ENCODE measurements at regions not wholly inside any gene's neighbourhood (a gene's known extent, or its start where the extent isn't known, plus 50 kb on each side); places are given as distances from the start of the nearest gene placed in this dataset.

DNA sequence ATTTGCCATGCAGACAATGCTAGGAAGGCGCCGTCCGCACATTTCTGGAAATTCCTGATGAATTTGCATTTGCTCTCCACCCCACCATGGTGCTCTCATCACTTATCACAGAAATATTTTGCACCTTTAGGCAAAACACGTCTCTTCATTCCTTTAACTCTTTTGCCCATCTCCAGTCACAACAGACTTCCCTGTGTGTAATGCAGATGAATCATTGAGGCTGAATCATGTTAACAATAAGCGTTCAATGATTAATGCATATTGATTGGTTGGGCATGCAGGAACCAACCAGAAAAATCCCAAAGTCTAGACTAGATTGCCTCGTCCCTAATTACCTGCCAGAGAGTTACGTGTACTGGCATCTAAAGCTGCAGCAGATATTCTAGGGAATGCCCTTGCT lies 80.0 kb upstream of the ATXN1 start:
- DNase-seq (ENCODE audit: low read depth in 4 of 6, low spot score in 6 of 6): no peak
- Histone ChIP-seq H3K27me3 (ENCODE audit: control insufficient read depth, insufficient read depth, low read length) (no peaks in the 10 kb centered on the region), H3K4me1 (ENCODE audit: control insufficient read depth, insufficient read depth, low read length) (peaks cover 4% of the 10 kb centered on the region), H3K9me3 (ENCODE audit: control insufficient read depth, insufficient read depth, low read length) (no peaks in the 10 kb centered on the region), H3K36me3 (ENCODE audit: control insufficient read depth, insufficient read depth, low read length) (no peaks in the 10 kb centered on the region), H3K4me3 (ENCODE audit: low read depth, low read length) (no peak overlapping the region), H3K27ac (ENCODE audit: low read depth, low read length) (no peak overlapping the region)
- 92% methylated on average over 6 of the region's 7 CpGs for WGBS (ENCODE audit: insufficient coverage)

DNA sequence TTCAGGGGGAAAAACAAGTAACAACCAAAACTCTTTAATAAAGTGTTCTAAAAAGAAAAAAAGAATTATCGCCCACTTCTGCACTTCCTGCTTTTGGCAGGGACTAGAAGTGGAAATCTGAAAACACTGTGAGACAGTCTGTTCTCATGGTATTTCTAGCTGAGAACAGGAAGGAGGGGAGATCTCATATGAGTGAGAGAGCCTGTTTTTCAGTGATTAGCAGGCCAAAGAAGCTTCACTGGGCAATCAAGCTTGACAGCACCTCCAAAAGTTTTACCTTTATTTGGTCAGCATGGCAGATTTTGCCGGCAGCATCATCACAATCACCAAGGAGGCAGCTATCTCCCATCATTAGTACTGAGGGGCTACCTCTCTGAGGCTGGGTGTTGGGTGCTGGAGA lies 79.5 kb upstream of the ATXN1 start:
- no peak overlapping the region for H3K27ac ChIP-seq (ENCODE audit: low read depth, low read length)
- peaks cover 7% of the 10 kb centered on the region for H3K4me1 ChIP-seq (ENCODE audit: control insufficient read depth, insufficient read depth, low read length)
- H3K36me3 ChIP-seq (ENCODE audit: control insufficient read depth, insufficient read depth, low read length): no peaks in the 10 kb centered on the region
- H3K9me3 ChIP-seq (ENCODE audit: control insufficient read depth, insufficient read depth, low read length): no peaks in the 10 kb centered on the region
- DNase-seq (ENCODE audit: low read depth in 4 of 6, low spot score in 6 of 6): peak in 1 of 6 donors; percentile 49
- 80% methylated on average over 1 of the region's 2 CpGs for WGBS (ENCODE audit: insufficient coverage)
- no peak overlapping the region for H3K4me3 ChIP-seq (ENCODE audit: low read depth, low read length)
- no peaks in the 10 kb centered on the region for H3K27me3 ChIP-seq (ENCODE audit: control insufficient read depth, insufficient read depth, low read length)

DNA sequence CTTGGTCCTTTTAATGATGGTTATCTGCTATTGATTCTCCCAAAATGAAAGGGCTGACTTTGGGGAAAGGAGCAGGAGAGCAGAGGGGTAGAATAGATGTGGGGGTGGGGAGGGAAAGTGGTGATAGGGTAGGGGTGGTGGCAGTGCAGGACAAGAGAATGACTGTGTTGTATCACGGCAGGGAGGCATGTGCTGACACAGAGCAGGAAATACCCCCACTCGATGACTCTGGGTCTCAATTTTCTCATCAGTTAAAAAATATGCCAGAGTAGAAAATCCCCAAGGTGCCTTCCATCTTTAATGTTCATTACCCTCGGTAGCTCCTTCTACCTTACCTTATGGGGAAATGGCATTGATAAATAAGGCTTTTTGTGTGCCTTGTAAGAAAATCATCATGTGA lies 79.0 kb upstream of the ATXN1 start:
- Histone ChIP-seq H3K9me3 (ENCODE audit: control insufficient read depth, insufficient read depth, low read length) (no peaks in the 10 kb centered on the region), H3K27ac (ENCODE audit: low read depth, low read length) (no peak overlapping the region), H3K27me3 (ENCODE audit: control insufficient read depth, insufficient read depth, low read length) (no peaks in the 10 kb centered on the region), H3K36me3 (ENCODE audit: control insufficient read depth, insufficient read depth, low read length) (no peaks in the 10 kb centered on the region), H3K4me3 (ENCODE audit: low read depth, low read length) (no peak overlapping the region), H3K4me1 (ENCODE audit: control insufficient read depth, insufficient read depth, low read length) (peaks cover 9% of the 10 kb centered on the region)
- WGBS (ENCODE audit: insufficient coverage): no CpG with 5 or more reads among the region's 3 CpGs
- DNase-seq (ENCODE audit: low read depth in 4 of 6, low spot score in 6 of 6): no peak

DNA sequence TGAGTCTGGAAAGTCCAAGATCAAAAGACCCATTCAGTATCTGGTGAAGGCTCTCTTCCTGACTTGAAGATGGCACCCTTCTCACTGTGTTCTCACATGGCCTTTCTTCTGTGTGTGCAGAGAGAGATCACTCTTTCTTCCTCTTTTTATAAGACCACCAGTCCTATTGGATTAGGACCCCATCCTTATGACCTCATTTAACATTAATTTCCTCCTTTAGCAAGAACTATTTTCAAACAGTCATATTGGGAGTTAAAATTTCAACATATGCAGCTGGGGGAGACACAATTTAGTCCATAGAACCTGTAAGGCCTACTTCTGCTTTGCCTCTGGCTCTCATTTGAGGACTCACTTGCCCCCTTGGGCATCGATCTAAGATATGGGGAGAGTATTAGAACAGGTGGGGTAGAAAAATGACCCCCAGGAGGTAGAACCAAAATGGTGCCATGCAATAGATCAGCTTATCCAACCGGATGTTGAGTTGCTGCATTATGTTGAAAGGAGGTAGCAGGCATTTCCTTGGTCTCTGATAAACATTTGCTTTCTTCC lies 78.4 kb upstream of the ATXN1 start:
- no peaks in the 10 kb centered on the region for H3K36me3 ChIP-seq (ENCODE audit: control insufficient read depth, insufficient read depth, low read length)
- no peaks in the 10 kb centered on the region for H3K9me3 ChIP-seq (ENCODE audit: control insufficient read depth, insufficient read depth, low read length)
- no peak for DNase-seq (ENCODE audit: low read depth in 4 of 6, low spot score in 6 of 6)
- no peaks in the 10 kb centered on the region for H3K27me3 ChIP-seq (ENCODE audit: control insufficient read depth, insufficient read depth, low read length)
- no peak overlapping the region for H3K4me3 ChIP-seq (ENCODE audit: low read depth, low read length)
- H3K4me1 ChIP-seq (ENCODE audit: control insufficient read depth, insufficient read depth, low read length): peaks cover 9% of the 10 kb centered on the region
- H3K27ac ChIP-seq (ENCODE audit: low read depth, low read length): no peak overlapping the region
- WGBS (ENCODE audit: insufficient coverage): no CpG with 5 or more reads among the region's 2 CpGs

DNA sequence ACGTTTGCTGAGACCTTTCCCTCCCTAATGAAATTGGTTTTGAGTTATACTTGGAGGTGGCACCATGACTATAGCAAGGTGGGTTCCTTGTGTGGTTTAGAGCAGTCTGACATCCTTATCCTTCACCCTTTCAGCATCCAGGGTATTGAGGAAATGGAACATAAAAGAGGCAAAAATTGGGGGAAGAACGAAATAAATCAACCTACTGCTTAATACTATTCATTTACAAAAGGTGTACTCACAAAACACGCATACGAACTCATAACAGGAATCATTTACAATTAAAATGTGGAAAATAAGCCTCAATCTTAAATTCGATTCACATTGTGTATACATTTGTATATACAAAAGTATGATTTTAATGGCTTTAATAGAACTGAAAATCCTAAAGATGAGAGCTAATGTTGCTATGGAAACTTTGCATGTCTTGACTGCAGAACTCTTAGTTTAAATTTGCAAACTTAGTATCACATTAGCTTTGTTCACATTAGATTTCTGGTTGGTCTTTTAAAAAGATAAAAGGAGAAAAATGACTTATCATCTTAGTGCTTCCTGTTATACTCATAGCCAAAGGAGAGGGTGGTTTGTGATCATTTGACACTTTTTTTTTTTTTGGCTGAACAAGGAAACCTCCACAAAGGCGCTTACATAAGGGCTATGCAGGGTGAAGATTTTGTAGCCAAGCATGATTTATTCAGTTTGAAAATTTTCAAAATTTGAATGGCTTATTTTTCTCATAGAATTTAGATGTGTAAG lies 76.1 kb upstream of the ATXN1 start:
- peak in 1 of 6 donors; percentile 42 for DNase-seq (ENCODE audit: low read depth in 4 of 6, low spot score in 6 of 6)
- Histone ChIP-seq H3K27ac (ENCODE audit: low read depth, low read length) (no peak overlapping the region), H3K4me3 (ENCODE audit: low read depth, low read length) (no peak overlapping the region), H3K4me1 (ENCODE audit: control insufficient read depth, insufficient read depth, low read length) (peaks cover 9% of the 10 kb centered on the region), H3K9me3 (ENCODE audit: control insufficient read depth, insufficient read depth, low read length) (no peaks in the 10 kb centered on the region), H3K27me3 (ENCODE audit: control insufficient read depth, insufficient read depth, low read length) (no peaks in the 10 kb centered on the region), H3K36me3 (ENCODE audit: control insufficient read depth, insufficient read depth, low read length) (no peaks in the 10 kb centered on the region)
- whole genome bisulfite sequencing (ENCODE audit: insufficient coverage): no CpG with 5 or more reads among the region's 6 CpGs

DNA sequence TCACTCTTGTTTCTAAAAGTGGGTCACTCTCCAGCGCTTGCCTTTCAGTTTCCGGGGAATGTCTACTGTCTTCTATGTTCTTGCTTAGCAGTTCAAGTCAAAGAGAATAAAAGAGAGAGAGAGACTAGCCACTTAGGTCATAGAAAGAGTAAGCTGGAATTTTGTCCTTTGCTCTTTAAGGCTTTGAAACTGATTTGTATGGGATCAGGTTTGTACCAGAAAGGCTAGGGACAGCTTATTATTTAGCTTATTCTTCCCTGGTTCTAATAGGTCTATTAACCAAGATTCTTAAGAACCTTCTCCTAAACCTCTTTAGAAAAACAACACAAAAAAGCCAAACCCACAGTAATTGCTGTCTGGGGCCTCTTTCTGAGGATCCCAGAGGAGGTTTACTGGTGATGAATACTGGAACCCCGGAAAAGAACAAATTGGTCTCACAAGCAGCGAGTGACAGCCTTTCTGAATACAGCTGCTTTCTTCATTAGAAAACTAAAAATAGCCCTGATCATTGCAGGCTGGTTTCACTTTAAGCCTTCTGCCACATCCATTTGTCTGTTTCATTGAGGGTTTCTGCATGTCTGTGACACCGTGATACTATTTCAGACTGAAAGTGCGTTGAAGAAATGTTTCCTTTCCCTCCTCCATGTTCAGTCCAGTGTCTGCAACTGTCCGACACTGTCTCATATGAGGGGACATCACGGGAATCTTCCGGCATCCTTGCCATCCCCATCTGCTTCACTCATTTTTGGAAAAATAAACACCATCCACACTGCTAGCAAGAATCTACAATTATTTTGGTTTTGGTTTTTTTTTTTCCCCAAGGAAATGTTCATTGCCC lies 75.1 kb upstream of the ATXN1 start:
- peak in 2 of 6 donors; percentile 51 to 84 for DNase-seq (ENCODE audit: low read depth in 4 of 6, low spot score in 6 of 6)
- H3K4me3 ChIP-seq (ENCODE audit: low read depth, low read length): no peak overlapping the region
- peaks cover 9% of the 10 kb centered on the region for H3K4me1 ChIP-seq (ENCODE audit: control insufficient read depth, insufficient read depth, low read length)
- 37% methylated on average over 6 of the region's 9 CpGs for WGBS (ENCODE audit: insufficient coverage)
- H3K36me3 ChIP-seq (ENCODE audit: control insufficient read depth, insufficient read depth, low read length): no peaks in the 10 kb centered on the region
- H3K27me3 ChIP-seq (ENCODE audit: control insufficient read depth, insufficient read depth, low read length): no peaks in the 10 kb centered on the region
- H3K9me3 ChIP-seq (ENCODE audit: control insufficient read depth, insufficient read depth, low read length): no peaks in the 10 kb centered on the region
- H3K27ac ChIP-seq (ENCODE audit: low read depth, low read length): peak overlapping the region; percentile 3

DNA sequence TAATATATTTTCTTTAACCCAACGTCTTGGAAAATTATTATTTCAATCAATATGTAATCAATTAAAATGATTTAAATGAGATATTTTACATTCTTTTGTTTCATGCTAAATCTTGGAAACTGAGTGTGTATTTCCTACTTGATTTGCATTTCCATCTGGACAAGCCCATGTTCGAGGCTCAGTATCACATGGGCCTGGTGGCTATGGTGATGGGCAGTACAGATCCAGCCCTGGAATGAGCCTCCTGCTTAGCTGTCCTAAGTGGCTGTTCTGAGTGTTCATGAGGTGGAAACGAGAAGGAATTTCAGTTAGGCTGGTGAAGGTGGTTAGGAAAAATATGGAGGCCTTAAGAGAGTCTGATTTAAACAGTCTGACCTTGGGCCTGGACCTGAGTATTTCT lies 73.0 kb upstream of the ATXN1 start:
- H3K4me3 ChIP-seq (ENCODE audit: low read depth, low read length): no peak overlapping the region
- WGBS (ENCODE audit: insufficient coverage): 64% methylated on average over 2 of the region's 3 CpGs
- peaks cover 9% of the 10 kb centered on the region for H3K4me1 ChIP-seq (ENCODE audit: control insufficient read depth, insufficient read depth, low read length)
- H3K36me3 ChIP-seq (ENCODE audit: control insufficient read depth, insufficient read depth, low read length): no peaks in the 10 kb centered on the region
- no peak overlapping the region for H3K27ac ChIP-seq (ENCODE audit: low read depth, low read length)
- no peaks in the 10 kb centered on the region for H3K27me3 ChIP-seq (ENCODE audit: control insufficient read depth, insufficient read depth, low read length)
- H3K9me3 ChIP-seq (ENCODE audit: control insufficient read depth, insufficient read depth, low read length): no peaks in the 10 kb centered on the region
- DNase-seq (ENCODE audit: low read depth in 4 of 6, low spot score in 6 of 6): no peak

DNA sequence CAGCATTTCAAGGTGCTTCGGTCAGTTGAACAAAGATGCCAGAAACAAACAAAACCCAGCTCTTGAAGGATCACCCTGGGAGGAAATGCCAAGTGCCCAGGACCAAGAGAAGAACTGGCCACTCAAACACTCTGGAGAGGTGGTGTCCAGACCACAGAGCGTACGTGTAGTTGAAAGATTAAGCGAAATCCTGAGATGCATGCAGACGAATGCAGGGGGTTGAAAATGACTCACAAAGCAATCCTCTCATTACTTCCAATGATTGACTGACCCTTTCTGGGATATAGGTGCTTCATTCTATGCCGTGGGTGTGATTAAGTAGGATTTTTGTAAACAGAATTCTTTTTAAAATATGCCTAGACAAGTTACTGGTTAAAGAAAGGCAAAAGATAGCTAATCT lies 71.5 kb upstream of the ATXN1 start:
- Histone ChIP-seq H3K4me3 (ENCODE audit: low read depth, low read length) (no peak overlapping the region), H3K27me3 (ENCODE audit: control insufficient read depth, insufficient read depth, low read length) (no peaks in the 10 kb centered on the region), H3K36me3 (ENCODE audit: control insufficient read depth, insufficient read depth, low read length) (no peaks in the 10 kb centered on the region), H3K9me3 (ENCODE audit: control insufficient read depth, insufficient read depth, low read length) (no peaks in the 10 kb centered on the region), H3K27ac (ENCODE audit: low read depth, low read length) (no peak overlapping the region), H3K4me1 (ENCODE audit: control insufficient read depth, insufficient read depth, low read length) (peaks cover 5% of the 10 kb centered on the region)
- 100% methylated on average over 1 of the region's 6 CpGs for WGBS (ENCODE audit: insufficient coverage)
- no peak for DNase-seq (ENCODE audit: low read depth in 4 of 6, low spot score in 6 of 6)

DNA sequence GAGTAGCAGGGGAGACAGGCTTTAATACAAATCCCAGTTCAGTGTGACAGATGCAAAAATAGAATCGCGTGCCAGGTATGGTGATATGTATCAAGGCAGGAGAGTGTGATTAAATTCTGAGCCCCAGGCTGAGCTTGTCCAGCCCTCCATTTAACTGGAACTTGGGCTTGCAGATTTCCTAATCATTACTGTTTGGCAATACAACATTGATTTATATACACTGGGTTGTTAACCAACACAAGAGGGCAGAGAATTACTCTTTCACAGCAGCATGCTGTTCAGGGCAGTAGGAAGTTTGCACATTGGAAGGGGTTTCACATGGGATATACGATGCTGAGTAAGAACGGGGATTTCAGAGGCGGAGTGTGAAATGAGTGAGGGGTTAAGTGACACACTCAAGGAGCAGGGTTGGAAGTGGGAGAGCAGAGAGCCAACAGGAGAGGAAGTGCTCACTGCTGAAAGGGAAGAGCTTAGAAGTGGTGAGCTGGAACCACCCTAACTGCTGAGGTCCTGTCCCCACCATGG lies 70.8 kb upstream of the ATXN1 start:
- Histone ChIP-seq H3K4me1 (ENCODE audit: control insufficient read depth, insufficient read depth, low read length) (peaks cover 5% of the 10 kb centered on the region), H3K9me3 (ENCODE audit: control insufficient read depth, insufficient read depth, low read length) (no peaks in the 10 kb centered on the region), H3K4me3 (ENCODE audit: low read depth, low read length) (no peak overlapping the region), H3K27ac (ENCODE audit: low read depth, low read length) (no peak overlapping the region), H3K27me3 (ENCODE audit: control insufficient read depth, insufficient read depth, low read length) (no peaks in the 10 kb centered on the region), H3K36me3 (ENCODE audit: control insufficient read depth, insufficient read depth, low read length) (no peaks in the 10 kb centered on the region)
- 57% methylated on average over 3 of the region's 5 CpGs for WGBS (ENCODE audit: insufficient coverage)
- DNase-seq (ENCODE audit: low read depth in 4 of 6, low spot score in 6 of 6): no peak
